ENCODE measurements at regions not wholly inside any gene's neighbourhood (a gene's known extent, or its start where the extent isn't known, plus 50 kb on each side); places are given as distances from the start of the nearest gene placed in this dataset.

GRCh38 chr3:193974671-193975535, 161.0 kb upstream of the HES1 start:
- peaks cover 58% of the 10 kb centered on the region for H3K4me1 ChIP-seq
- no peak for DNase-seq (ENCODE audit: low spot score in 2 of 2)
- 65% methylated on average over 20 of the region's 22 CpGs for WGBS
- no peaks in the 10 kb centered on the region for H3K9me3 ChIP-seq
- H3K27ac ChIP-seq, result no peak overlapping the region
- H3K36me3 ChIP-seq, result no peaks in the 10 kb centered on the region
- no peak overlapping the region for H3K4me3 ChIP-seq
- TF ChIP-seq POLR2AphosphoS5 (IDR thresholded peaks at IDR 0.05), result no peak
- no peak for TF ChIP-seq CTCF (IDR thresholded peaks at IDR 0.05)
- TF ChIP-seq POLR2A (IDR thresholded peaks at IDR 0.05), result no peak
- TF ChIP-seq EP300 (IDR thresholded peaks at IDR 0.05), result no peak
- H3K27me3 ChIP-seq, result no peaks in the 10 kb centered on the region

GRCh38 chr3:193977622-193978021, 158.3 kb upstream of the HES1 start:
- TF ChIP-seq CTCF (IDR thresholded peaks at IDR 0.05) (no peak), EP300 (IDR thresholded peaks at IDR 0.05) (no peak), POLR2AphosphoS5 (IDR thresholded peaks at IDR 0.05) (no peak), POLR2A (IDR thresholded peaks at IDR 0.05) (no peak)
- peak overlapping the region; percentile 71 for H3K27ac ChIP-seq
- 66% methylated on average over 5 of the region's 5 CpGs for WGBS

GRCh38 chr3:193978030-193978429, 157.9 kb upstream of the HES1 start:
- 76% methylated on average over 8 of the region's 8 CpGs for WGBS
- no peak for DNase-seq (ENCODE audit: low spot score in 2 of 2)
- Histone ChIP-seq H3K36me3 (no peaks in the 10 kb centered on the region), H3K4me3 (no peak overlapping the region), H3K9me3 (no peaks in the 10 kb centered on the region), H3K4me1 (peaks cover 61% of the 10 kb centered on the region), H3K27ac (peak overlapping the region; percentile 71), H3K27me3 (no peaks in the 10 kb centered on the region)
- TF ChIP-seq EP300 (IDR thresholded peaks at IDR 0.05), result no peak
- TF ChIP-seq POLR2A (IDR thresholded peaks at IDR 0.05), result no peak

More at GRCh38 chr3:193977622-193978021, 158.3 kb upstream of the HES1 start:
- peaks cover 61% of the 10 kb centered on the region for H3K4me1 ChIP-seq
- no peaks in the 10 kb centered on the region for H3K9me3 ChIP-seq
- DNase-seq (ENCODE audit: low spot score in 2 of 2), result no peak
- no peaks in the 10 kb centered on the region for H3K36me3 ChIP-seq
- no peak overlapping the region for H3K4me3 ChIP-seq
- no peaks in the 10 kb centered on the region for H3K27me3 ChIP-seq

GRCh38 chr3:193978486-193978885, 157.5 kb upstream of the HES1 start:
- Histone ChIP-seq H3K9me3 (no peaks in the 10 kb centered on the region), H3K27ac (peak overlapping the region; percentile 71), H3K4me1 (peaks cover 61% of the 10 kb centered on the region), H3K36me3 (no peaks in the 10 kb centered on the region), H3K4me3 (no peak overlapping the region), H3K27me3 (no peaks in the 10 kb centered on the region)
- no peak for DNase-seq (ENCODE audit: low spot score in 2 of 2)
- WGBS, result 55% methylated on average over 6 of the region's 6 CpGs
- TF ChIP-seq CTCF (IDR thresholded peaks at IDR 0.05) (no peak), POLR2AphosphoS5 (IDR thresholded peaks at IDR 0.05) (no peak), EP300 (IDR thresholded peaks at IDR 0.05) (no peak), POLR2A (IDR thresholded peaks at IDR 0.05) (no peak)

GRCh38 chr3:193980326-193980725, 155.6 kb upstream of the HES1 start:
- Histone ChIP-seq H3K4me3 (no peak overlapping the region), H3K36me3 (no peaks in the 10 kb centered on the region), H3K27me3 (no peaks in the 10 kb centered on the region), H3K9me3 (no peaks in the 10 kb centered on the region), H3K4me1 (peaks cover 69% of the 10 kb centered on the region), H3K27ac (no peak overlapping the region)
- DNase-seq (ENCODE audit: low spot score in 2 of 2), result no peak
- TF ChIP-seq CTCF (IDR thresholded peaks at IDR 0.05) (no peak), POLR2AphosphoS5 (IDR thresholded peaks at IDR 0.05) (no peak), POLR2A (IDR thresholded peaks at IDR 0.05) (no peak), EP300 (IDR thresholded peaks at IDR 0.05) (no peak)
- 48% methylated on average over 7 of the region's 7 CpGs for WGBS

Measured in suprapubic skin (tissue), 4 donors.